ENCODE measurements at regions not wholly inside any gene's neighbourhood (a gene's known extent, or its start where the extent isn't known, plus 50 kb on each side); places are given as distances from the start of the nearest gene placed in this dataset.

DNA sequence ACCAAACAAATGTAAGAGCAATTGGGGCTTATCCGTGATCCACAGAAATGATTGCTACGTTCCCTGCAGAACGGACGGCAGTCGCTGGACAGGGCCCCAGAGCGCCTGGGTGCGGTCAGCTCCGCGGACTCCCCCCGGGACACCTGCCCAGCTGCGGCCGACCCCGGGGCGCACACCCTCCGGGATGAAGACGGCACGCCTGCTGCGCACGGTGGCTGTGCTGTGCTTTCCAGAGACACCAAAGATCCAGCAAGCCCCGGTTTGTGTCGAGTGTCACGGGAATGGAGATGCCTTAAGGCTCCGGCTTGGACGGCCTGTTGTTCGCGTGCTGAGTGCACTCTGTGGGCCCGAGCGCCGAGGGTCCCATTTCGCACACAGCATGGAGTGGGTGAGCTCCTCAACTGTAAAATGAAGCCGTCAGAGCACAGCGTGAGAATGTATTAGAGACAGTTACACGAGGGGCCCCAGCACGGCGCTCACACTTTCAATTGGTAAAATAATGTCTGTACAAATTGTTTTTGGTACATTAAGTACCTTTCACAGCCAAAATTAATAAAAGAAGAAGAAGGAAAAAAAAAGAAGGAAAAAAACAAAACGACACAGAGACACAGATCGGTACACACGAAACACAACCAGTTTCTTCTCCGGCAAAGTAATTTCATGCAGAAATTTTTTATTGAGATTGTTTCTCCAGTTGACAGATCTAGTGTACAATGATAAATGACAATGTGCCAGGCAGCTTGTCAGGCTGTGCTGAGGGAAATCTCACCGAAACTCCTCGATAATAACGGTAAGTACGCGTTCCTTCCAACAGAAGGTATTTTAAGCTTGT lies 615.8 kb upstream of the SALL3 start:
- Histone ChIP-seq H3K27me3 (ENCODE audit: control insufficient read depth in 3 of 3, insufficient read depth in 3 of 3, low read length in 3 of 3) (peaks cover 0 to 2% (median 0%) of the 10 kb centered on the region in 3 donors), H3K9ac (ENCODE audit: low read depth in 1 of 3, low read length in 3 of 3) (no peak overlapping the region), H3K27ac (ENCODE audit: low read depth, low read length) (no peak overlapping the region), H3K36me3 (ENCODE audit: control insufficient read depth in 3 of 3, insufficient read depth in 3 of 3, low read length in 3 of 3) (no peaks in the 10 kb centered on the region), H3K4me3 (ENCODE audit: low read length in 3 of 3) (no peak overlapping the region), H3K4me1 (ENCODE audit: control insufficient read depth in 3 of 3, insufficient read depth in 3 of 3, low read length in 3 of 3) (no peaks in the 10 kb centered on the region), H3K9me3 (ENCODE audit: control insufficient read depth in 3 of 3, low read length in 3 of 3) (peaks cover 0 to 3% (median 0%) of the 10 kb centered on the region in 3 donors)

DNA sequence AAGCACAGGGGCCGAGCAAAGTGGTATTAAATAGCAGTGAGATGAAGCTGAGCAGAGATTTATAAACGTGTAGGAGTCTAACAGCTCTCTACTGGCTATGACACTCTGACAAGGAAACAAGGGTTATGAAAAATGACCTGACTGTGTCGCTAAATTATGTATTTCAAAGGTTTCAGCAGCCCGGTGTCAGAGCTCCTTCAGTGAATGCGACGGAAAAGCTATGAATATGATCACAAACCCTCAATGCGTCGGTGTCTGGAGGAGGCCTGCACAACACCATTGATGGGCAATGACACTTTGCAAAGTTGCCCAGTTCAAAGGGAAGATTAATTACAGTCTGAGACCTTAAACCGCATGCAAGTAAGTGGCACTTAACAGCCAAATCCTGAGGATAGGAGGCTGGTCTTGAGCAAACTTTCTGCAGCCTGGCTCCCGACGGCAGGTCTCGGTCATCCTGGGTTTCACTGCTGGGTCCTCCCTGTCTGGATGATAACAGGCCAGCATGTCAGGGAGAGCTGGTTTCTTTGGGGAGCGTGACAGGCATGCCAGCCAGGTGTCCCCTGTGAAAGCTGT lies 615.1 kb upstream of the SALL3 start:
- no peak overlapping the region for H3K4me3 ChIP-seq (ENCODE audit: low read length in 3 of 3)
- no peak overlapping the region for H3K9ac ChIP-seq (ENCODE audit: low read depth in 1 of 3, low read length in 3 of 3)
- no peaks in the 10 kb centered on the region for H3K4me1 ChIP-seq (ENCODE audit: control insufficient read depth in 3 of 3, insufficient read depth in 3 of 3, low read length in 3 of 3)

DNA sequence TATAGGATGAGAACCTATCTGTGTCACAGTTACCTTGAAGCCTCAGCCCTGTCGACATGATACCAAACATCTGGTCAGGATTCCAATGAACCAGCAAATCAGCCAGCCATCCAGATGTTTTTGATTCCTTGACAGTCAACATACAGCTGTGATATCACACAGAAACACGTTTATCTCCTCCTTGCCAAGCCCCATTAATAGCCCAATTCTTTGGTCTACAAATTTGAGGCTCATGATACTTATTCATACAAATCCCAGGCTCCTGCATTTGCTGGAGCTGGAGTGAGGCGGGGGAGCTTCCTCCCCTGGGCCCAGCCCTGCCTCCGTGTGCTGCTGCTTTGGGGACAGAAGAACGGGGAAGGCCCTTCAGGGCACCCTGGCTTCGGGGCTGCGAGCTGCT lies 611.6 kb upstream of the SALL3 start:
- Histone ChIP-seq H3K36me3 (ENCODE audit: control insufficient read depth in 3 of 3, insufficient read depth in 3 of 3, low read length in 3 of 3) (no peaks in the 10 kb centered on the region), H3K9ac (ENCODE audit: low read depth in 1 of 3, low read length in 3 of 3) (no peak overlapping the region), H3K4me3 (ENCODE audit: low read length in 3 of 3) (no peak overlapping the region), H3K27ac (ENCODE audit: low read depth, low read length) (no peak overlapping the region), H3K4me1 (ENCODE audit: control insufficient read depth in 3 of 3, insufficient read depth in 3 of 3, low read length in 3 of 3) (no peaks in the 10 kb centered on the region), H3K9me3 (ENCODE audit: control insufficient read depth in 3 of 3, low read length in 3 of 3) (no peaks in the 10 kb centered on the region), H3K27me3 (ENCODE audit: control insufficient read depth in 3 of 3, insufficient read depth in 3 of 3, low read length in 3 of 3) (peaks cover 0 to 2% (median 0%) of the 10 kb centered on the region in 3 donors)

More for the DNA sequence above, 615.1 kb upstream of the SALL3 start:
- Histone ChIP-seq H3K36me3 (ENCODE audit: control insufficient read depth in 3 of 3, insufficient read depth in 3 of 3, low read length in 3 of 3) (no peaks in the 10 kb centered on the region), H3K27me3 (ENCODE audit: control insufficient read depth in 3 of 3, insufficient read depth in 3 of 3, low read length in 3 of 3) (peaks cover 0 to 2% (median 0%) of the 10 kb centered on the region in 3 donors), H3K27ac (ENCODE audit: low read depth, low read length) (no peak overlapping the region), H3K9me3 (ENCODE audit: control insufficient read depth in 3 of 3, low read length in 3 of 3) (peaks cover 0 to 3% (median 0%) of the 10 kb centered on the region in 3 donors)

DNA sequence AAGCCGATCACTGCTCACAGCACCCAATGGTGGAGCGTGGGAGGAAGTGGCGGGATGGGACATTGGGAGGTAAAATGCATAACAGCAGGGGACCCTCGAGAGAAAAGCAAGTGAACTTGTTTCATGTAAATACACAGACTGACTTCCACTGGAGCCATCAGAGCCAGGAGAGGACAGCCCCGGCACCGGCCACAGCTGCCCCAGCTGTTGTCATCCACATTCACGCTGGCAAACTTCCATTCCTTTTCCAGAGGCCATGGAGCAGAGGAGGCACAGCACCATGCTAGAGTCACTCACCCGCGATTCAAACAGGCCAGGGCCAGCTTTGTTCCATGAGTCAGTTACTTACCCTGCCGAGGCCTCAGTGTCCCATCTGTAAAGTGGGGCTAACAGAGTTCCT lies 610.9 kb upstream of the SALL3 start:
- Histone ChIP-seq H3K27me3 (ENCODE audit: control insufficient read depth in 3 of 3, insufficient read depth in 3 of 3, low read length in 3 of 3) (peaks cover 0 to 2% (median 0%) of the 10 kb centered on the region in 3 donors), H3K27ac (ENCODE audit: low read depth, low read length) (no peak overlapping the region), H3K9ac (ENCODE audit: low read depth in 1 of 3, low read length in 3 of 3) (no peak overlapping the region), H3K36me3 (ENCODE audit: control insufficient read depth in 3 of 3, insufficient read depth in 3 of 3, low read length in 3 of 3) (no peaks in the 10 kb centered on the region), H3K9me3 (ENCODE audit: control insufficient read depth in 3 of 3, low read length in 3 of 3) (peaks cover 0 to 2% (median 0%) of the 10 kb centered on the region in 3 donors), H3K4me3 (ENCODE audit: low read length in 3 of 3) (no peak overlapping the region), H3K4me1 (ENCODE audit: control insufficient read depth in 3 of 3, insufficient read depth in 3 of 3, low read length in 3 of 3) (no peaks in the 10 kb centered on the region)

DNA sequence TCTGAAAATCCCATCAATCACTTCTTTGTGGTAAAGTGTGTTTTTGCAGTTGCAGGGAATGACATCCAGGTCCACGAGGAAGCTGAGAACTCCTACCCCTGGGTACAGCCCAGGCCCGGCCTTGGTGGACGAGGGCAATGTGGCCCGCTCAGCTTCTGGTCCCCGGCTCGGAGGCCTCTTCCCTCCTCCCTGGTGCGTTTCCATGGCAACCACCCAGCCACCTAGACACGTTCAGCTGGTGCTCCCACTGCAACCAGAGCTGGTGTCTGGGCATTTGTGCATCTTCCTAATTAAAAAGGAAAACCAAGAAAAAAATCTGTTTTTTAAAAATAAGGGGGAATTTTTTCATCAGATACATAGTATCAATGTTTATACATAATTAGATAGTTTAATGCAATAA lies 603.6 kb upstream of the SALL3 start:
- H3K27me3 ChIP-seq (ENCODE audit: control insufficient read depth in 3 of 3, insufficient read depth in 3 of 3, low read length in 3 of 3) = no peaks in the 10 kb centered on the region
- no peak overlapping the region for H3K4me3 ChIP-seq (ENCODE audit: low read length in 3 of 3)
- no peaks in the 10 kb centered on the region for H3K36me3 ChIP-seq (ENCODE audit: control insufficient read depth in 3 of 3, insufficient read depth in 3 of 3, low read length in 3 of 3)
- H3K9me3 ChIP-seq (ENCODE audit: control insufficient read depth in 3 of 3, low read length in 3 of 3) = peaks cover 0 to 3% (median 2%) of the 10 kb centered on the region in 3 donors
- no peak overlapping the region for H3K27ac ChIP-seq (ENCODE audit: low read depth, low read length)
- no peaks in the 10 kb centered on the region for H3K4me1 ChIP-seq (ENCODE audit: control insufficient read depth in 3 of 3, insufficient read depth in 3 of 3, low read length in 3 of 3)
- no peak overlapping the region for H3K9ac ChIP-seq (ENCODE audit: low read depth in 1 of 3, low read length in 3 of 3)

DNA sequence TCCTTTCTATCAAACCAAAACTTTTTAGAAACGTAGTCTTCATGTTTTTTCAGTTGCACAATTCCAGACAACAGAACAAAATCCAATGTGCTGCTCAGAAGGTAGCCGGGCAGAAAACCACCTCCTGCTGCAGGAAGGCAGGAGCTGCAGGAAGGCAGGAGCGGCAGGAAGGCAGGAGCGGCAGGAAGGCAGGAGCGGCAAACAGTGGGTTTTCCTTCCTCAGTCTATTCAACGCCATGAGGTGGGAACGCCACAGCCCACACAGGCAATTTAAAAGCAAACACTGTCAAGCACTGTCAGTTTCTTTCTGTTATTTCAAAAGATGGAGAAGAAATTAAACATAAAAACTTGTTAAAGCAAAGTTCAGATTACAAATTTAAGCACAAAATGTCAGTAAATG lies 601.2 kb upstream of the SALL3 start:
- H3K27me3 ChIP-seq (ENCODE audit: control insufficient read depth in 3 of 3, insufficient read depth in 3 of 3, low read length in 3 of 3) = no peaks in the 10 kb centered on the region

DNA sequence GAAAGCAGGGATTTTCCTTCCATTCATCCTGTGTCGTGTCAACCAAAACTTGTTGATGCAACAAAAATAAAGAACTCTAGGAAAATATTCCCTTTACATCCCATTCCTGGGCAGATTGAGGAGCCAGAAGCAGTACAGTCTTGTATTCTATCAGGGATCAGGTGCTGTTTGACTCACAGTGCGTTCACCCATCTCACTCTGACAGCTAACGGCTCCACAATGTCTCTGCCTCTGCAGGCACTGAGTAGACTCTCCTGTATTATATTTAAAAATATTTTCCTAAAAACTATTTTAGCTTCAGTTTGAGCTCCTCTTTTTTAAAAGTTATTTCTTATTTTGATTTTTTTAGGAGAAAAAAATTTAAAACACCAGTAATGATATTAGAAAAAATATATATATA lies 600.6 kb upstream of the SALL3 start:
- H3K36me3 ChIP-seq (ENCODE audit: control insufficient read depth in 3 of 3, insufficient read depth in 3 of 3, low read length in 3 of 3) = no peaks in the 10 kb centered on the region
- no peak overlapping the region for H3K9ac ChIP-seq (ENCODE audit: low read depth in 1 of 3, low read length in 3 of 3)
- H3K9me3 ChIP-seq (ENCODE audit: control insufficient read depth in 3 of 3, low read length in 3 of 3) = peaks cover 0 to 3% (median 0%) of the 10 kb centered on the region in 3 donors
- no peak overlapping the region for H3K4me3 ChIP-seq (ENCODE audit: low read length in 3 of 3)
- no peaks in the 10 kb centered on the region for H3K4me1 ChIP-seq (ENCODE audit: control insufficient read depth in 3 of 3, insufficient read depth in 3 of 3, low read length in 3 of 3)
- H3K27ac ChIP-seq (ENCODE audit: low read depth, low read length) = no peak overlapping the region
- H3K27me3 ChIP-seq (ENCODE audit: control insufficient read depth in 3 of 3, insufficient read depth in 3 of 3, low read length in 3 of 3) = no peaks in the 10 kb centered on the region

More for the DNA sequence above, 601.2 kb upstream of the SALL3 start:
- no peaks in the 10 kb centered on the region for H3K36me3 ChIP-seq (ENCODE audit: control insufficient read depth in 3 of 3, insufficient read depth in 3 of 3, low read length in 3 of 3)
- no peak overlapping the region for H3K9ac ChIP-seq (ENCODE audit: low read depth in 1 of 3, low read length in 3 of 3)
- no peaks in the 10 kb centered on the region for H3K4me1 ChIP-seq (ENCODE audit: control insufficient read depth in 3 of 3, insufficient read depth in 3 of 3, low read length in 3 of 3)
- H3K27ac ChIP-seq (ENCODE audit: low read depth, low read length) = no peak overlapping the region
- H3K9me3 ChIP-seq (ENCODE audit: control insufficient read depth in 3 of 3, low read length in 3 of 3) = peaks cover 0 to 3% (median 0%) of the 10 kb centered on the region in 3 donors
- no peak overlapping the region for H3K4me3 ChIP-seq (ENCODE audit: low read length in 3 of 3)

DNA sequence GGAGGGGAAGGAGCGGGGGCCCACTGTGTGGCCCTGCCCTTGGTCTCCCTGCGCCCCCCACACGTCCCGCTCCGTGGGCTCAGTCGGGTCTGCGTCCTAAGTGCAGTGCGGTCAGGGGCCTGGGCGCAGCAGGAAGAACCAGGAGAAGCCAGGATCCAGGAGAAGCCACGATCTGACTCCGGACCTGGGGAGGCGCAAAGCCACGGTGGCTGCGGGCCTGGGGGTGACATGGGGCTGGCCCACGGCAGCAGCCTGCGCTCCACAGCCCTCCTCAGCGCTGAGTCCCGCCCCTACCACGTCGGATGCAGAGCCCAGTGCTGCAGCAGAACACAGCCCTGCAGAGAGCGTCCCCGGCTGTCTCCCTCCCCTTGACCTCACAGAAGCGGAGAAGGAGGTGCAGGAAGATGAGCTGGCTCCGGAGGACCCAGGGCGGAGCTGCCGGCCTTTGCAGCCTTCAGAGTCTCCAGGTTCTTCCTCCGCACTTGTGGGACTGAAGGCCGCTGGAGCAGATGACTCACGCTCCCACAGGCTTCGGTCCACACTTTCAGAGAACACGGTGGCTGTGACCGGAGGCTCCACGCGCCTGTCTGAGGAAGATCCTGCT lies 589.2 kb upstream of the SALL3 start:
- H3K9ac ChIP-seq (ENCODE audit: low read depth in 1 of 3, low read length in 3 of 3) = no peak overlapping the region
- H3K9me3 ChIP-seq (ENCODE audit: control insufficient read depth in 3 of 3, low read length in 3 of 3) = peaks cover 0 to 2% (median 0%) of the 10 kb centered on the region in 3 donors
- no peaks in the 10 kb centered on the region for H3K36me3 ChIP-seq (ENCODE audit: control insufficient read depth in 3 of 3, insufficient read depth in 3 of 3, low read length in 3 of 3)
- peaks cover 0 to 4% (median 0%) of the 10 kb centered on the region in 3 donors for H3K27me3 ChIP-seq (ENCODE audit: control insufficient read depth in 3 of 3, insufficient read depth in 3 of 3, low read length in 3 of 3)
- H3K27ac ChIP-seq (ENCODE audit: low read depth, low read length) = no peak overlapping the region
- no peaks in the 10 kb centered on the region for H3K4me1 ChIP-seq (ENCODE audit: control insufficient read depth in 3 of 3, insufficient read depth in 3 of 3, low read length in 3 of 3)
- H3K4me3 ChIP-seq (ENCODE audit: low read length in 3 of 3) = no peak overlapping the region

DNA sequence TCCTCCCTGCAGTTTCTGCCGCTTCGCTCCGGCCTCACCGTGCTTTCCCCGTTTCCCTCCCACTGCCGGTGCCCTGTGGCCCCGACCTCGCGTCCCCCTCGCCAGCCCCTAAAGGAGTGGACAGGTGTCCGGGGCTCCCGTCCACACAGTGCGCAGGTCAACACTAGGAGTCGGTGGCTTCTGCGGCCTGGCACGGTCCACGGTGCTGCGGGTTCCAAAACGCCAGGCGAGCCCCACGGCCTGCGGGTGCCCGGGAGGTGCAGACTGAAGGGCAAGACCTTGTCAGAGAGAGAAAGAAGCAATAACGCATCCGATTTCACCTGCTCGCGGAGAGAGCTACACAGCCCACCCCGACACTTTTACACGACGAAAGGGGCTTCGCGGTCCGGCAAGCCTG lies 588.7 kb upstream of the SALL3 start:
- Histone ChIP-seq H3K9ac (ENCODE audit: low read depth in 1 of 3, low read length in 3 of 3) (no peak overlapping the region), H3K4me3 (ENCODE audit: low read length in 3 of 3) (no peak overlapping the region), H3K36me3 (ENCODE audit: control insufficient read depth in 3 of 3, insufficient read depth in 3 of 3, low read length in 3 of 3) (no peaks in the 10 kb centered on the region), H3K9me3 (ENCODE audit: control insufficient read depth in 3 of 3, low read length in 3 of 3) (peaks cover 0 to 3% (median 2%) of the 10 kb centered on the region in 3 donors), H3K4me1 (ENCODE audit: control insufficient read depth in 3 of 3, insufficient read depth in 3 of 3, low read length in 3 of 3) (no peaks in the 10 kb centered on the region), H3K27me3 (ENCODE audit: control insufficient read depth in 3 of 3, insufficient read depth in 3 of 3, low read length in 3 of 3) (peaks cover 0 to 7% (median 0%) of the 10 kb centered on the region in 3 donors), H3K27ac (ENCODE audit: low read depth, low read length) (no peak overlapping the region)
